Activated CD8-positive, alpha-beta memory T cell treated with anti-CD3 and anti-CD28 coated beads, Interleukin-2, amount 50 U/mL, for 48 hours (primary cell): ENCODE measurements at regions not wholly inside any gene's neighbourhood (a gene's known extent, or its start where the extent isn't known, plus 50 kb on each side); places are given as distances from the start of the nearest gene placed in this dataset.

Experiments used
- DNase-seq: peaks from one replicate; pipeline ENCODE4 v3.0.0-alpha.2; 2020

- DNase-seq, result no peak
Measured at GRCh38 chr9:108211411-108211955, 644.3 kb downstream of the ACTL7B start.

- no peak for DNase-seq
Measured at GRCh38 chr9:108209132-108209685, 646.6 kb downstream of the ACTL7B start.

GRCh38 chr9:108207561-108208165 is 648.1 kb downstream of the ACTL7B start:
- no peak for DNase-seq

- DNase-seq, result no peak
Measured at GRCh38 chr9:108205276-108205675, 650.5 kb downstream of the ACTL7B start.

- DNase-seq, result no peak
Measured at GRCh38 chr9:108197899-108198298, 657.9 kb downstream of the ACTL7B start.

- no peak for DNase-seq
Measured at GRCh38 chr9:108197008-108197365, 658.8 kb downstream of the ACTL7B start.

GRCh38 chr9:108196332-108197007 is 659.3 kb downstream of the ACTL7B start:
- no peak for DNase-seq

GRCh38 chr9:108194154-108194553 is 661.6 kb downstream of the ACTL7B start:
- no peak for DNase-seq

GRCh38 chr9:108193026-108193710 is 662.6 kb downstream of the ACTL7B start:
- DNase-seq, result no peak

- no peak for DNase-seq
Measured at GRCh38 chr9:108191065-108191464, 664.7 kb downstream of the ACTL7B start.

- DNase-seq, result no peak
Measured at GRCh38 chr9:108188976-108189375, 666.8 kb downstream of the ACTL7B start.

GRCh38 chr9:108188482-108188881 is 667.3 kb downstream of the ACTL7B start:
- no peak for DNase-seq

GRCh38 chr9:108186642-108187395 is 669.0 kb downstream of the ACTL7B start:
- DNase-seq, result no peak

- no peak for DNase-seq
Measured at GRCh38 chr9:108185613-108186012, 670.2 kb downstream of the ACTL7B start.

GRCh38 chr9:108184941-108185340 is 670.8 kb downstream of the ACTL7B start:
- DNase-seq, result no peak

- DNase-seq, result no peak
Measured at GRCh38 chr9:108184009-108184408, 671.8 kb downstream of the ACTL7B start.

- DNase-seq, result no peak
Measured at GRCh38 chr9:108182950-108183381, 672.8 kb downstream of the ACTL7B start.

- no peak for DNase-seq
Measured at GRCh38 chr9:108182270-108182669, 673.5 kb downstream of the ACTL7B start.

GRCh38 chr9:108181441-108181840 is 674.3 kb downstream of the ACTL7B start:
- no peak for DNase-seq

- DNase-seq, result no peak
Measured at GRCh38 chr9:108180541-108180940, 675.2 kb downstream of the ACTL7B start.

GRCh38 chr9:108178318-108178717 is 677.5 kb downstream of the ACTL7B start:
- DNase-seq, result no peak

- DNase-seq, result no peak
Measured at GRCh38 chr9:108168236-108168850, 678.8 kb upstream of the KLF4 start.
